SW480 (cell line): ENCODE measurements at regions not wholly inside any gene's neighbourhood (a gene's known extent, or its start where the extent isn't known, plus 50 kb on each side); places are given as distances from the start of the nearest gene placed in this dataset.
"Not testable (repeated sequence)": the region's sequence is repeated elsewhere in the genome, so short reads cannot be mapped to it uniquely, and the experiment has no call there.

ENCODE experiments used
- DNase-seq: peaks from one replicate; pipeline ENCODE4 v3.0.0-alpha.2; 2016; ENCODE audit warnings: low spot score

GRCh38 chr7:46134385-46134784, 213.3 kb upstream of the IGFBP3 start:
- DNase-seq: no peak

GRCh38 chr7:46133751-46134150, 212.7 kb upstream of the IGFBP3 start:
- no peak for DNase-seq

- DNase-seq: peak; percentile 41
Measured at GRCh38 chr7:46133072-46133471, 212.0 kb upstream of the IGFBP3 start.

GRCh38 chr7:46131916-46132795, 211.1 kb upstream of the IGFBP3 start:
- DNase-seq: peak; percentile 51

GRCh38 chr7:46129831-46130230, 208.8 kb upstream of the IGFBP3 start:
- DNase-seq: no peak

GRCh38 chr7:46127814-46128213, 206.7 kb upstream of the IGFBP3 start:
- DNase-seq: no peak

GRCh38 chr7:46126675-46127300, 205.7 kb upstream of the IGFBP3 start:
- DNase-seq: peak; percentile 36

- DNase-seq: no peak
Measured at GRCh38 chr7:46123756-46124343, 202.8 kb upstream of the IGFBP3 start.

- DNase-seq: no peak
Measured at GRCh38 chr7:46115410-46115809, 194.3 kb upstream of the IGFBP3 start.

GRCh38 chr7:46109437-46109836, 188.4 kb upstream of the IGFBP3 start:
- no peak for DNase-seq

- DNase-seq: no peak
Measured at GRCh38 chr7:46108272-46108671, 187.2 kb upstream of the IGFBP3 start.

- no peak for DNase-seq
Measured at GRCh38 chr7:46107610-46108217, 186.6 kb upstream of the IGFBP3 start.

- no peak for DNase-seq
Measured at GRCh38 chr7:46100521-46100920, 179.4 kb upstream of the IGFBP3 start.

- no peak for DNase-seq
Measured at GRCh38 chr7:46099076-46099475, 178.0 kb upstream of the IGFBP3 start.

- DNase-seq: no peak
Measured at GRCh38 chr7:46091071-46091470, 170.0 kb upstream of the IGFBP3 start.

- no peak for DNase-seq
Measured at GRCh38 chr7:46089281-46089680, 168.2 kb upstream of the IGFBP3 start.

GRCh38 chr7:46088486-46088885, 167.4 kb upstream of the IGFBP3 start:
- DNase-seq: not testable (repeated sequence)

GRCh38 chr7:46080595-46081159, 159.6 kb upstream of the IGFBP3 start:
- DNase-seq: no peak

- no peak for DNase-seq
Measured at GRCh38 chr7:46079421-46079820, 158.3 kb upstream of the IGFBP3 start.

- no peak for DNase-seq
Measured at GRCh38 chr7:46076527-46076926, 155.5 kb upstream of the IGFBP3 start.

- DNase-seq: no peak
Measured at GRCh38 chr7:46072722-46073121, 151.7 kb upstream of the IGFBP3 start.

GRCh38 chr7:46071601-46072000, 150.5 kb upstream of the IGFBP3 start:
- DNase-seq: no peak
